ENCODE measurements at regions not wholly inside any gene's neighbourhood (a gene's known extent, or its start where the extent isn't known, plus 50 kb on each side); places are given as distances from the start of the nearest gene placed in this dataset.

GRCh38 chr11:106193956-106194355, 116.5 kb downstream of the AASDHPPT start:
- intact Hi-C loops (cut with DNase I), result no loop called here
- Histone ChIP-seq H3K4me3 (no peak overlapping the region), H3K4me1 (no peaks in the 10 kb centered on the region), H3K9me3 (peaks cover 0 to 1% (median 0%) of the 10 kb centered on the region in 11 donors), H3K27me3 (no peaks in the 10 kb centered on the region), H3K27ac (no peak overlapping the region), H3K36me3 (no peaks in the 10 kb centered on the region)
- WGBS, 2 donors, result 54% methylated on average over 2 of the region's 2 CpGs
- ATAC-seq (no peak), DNase-seq (no peak)
- TF ChIP-seq, protein P1, sequence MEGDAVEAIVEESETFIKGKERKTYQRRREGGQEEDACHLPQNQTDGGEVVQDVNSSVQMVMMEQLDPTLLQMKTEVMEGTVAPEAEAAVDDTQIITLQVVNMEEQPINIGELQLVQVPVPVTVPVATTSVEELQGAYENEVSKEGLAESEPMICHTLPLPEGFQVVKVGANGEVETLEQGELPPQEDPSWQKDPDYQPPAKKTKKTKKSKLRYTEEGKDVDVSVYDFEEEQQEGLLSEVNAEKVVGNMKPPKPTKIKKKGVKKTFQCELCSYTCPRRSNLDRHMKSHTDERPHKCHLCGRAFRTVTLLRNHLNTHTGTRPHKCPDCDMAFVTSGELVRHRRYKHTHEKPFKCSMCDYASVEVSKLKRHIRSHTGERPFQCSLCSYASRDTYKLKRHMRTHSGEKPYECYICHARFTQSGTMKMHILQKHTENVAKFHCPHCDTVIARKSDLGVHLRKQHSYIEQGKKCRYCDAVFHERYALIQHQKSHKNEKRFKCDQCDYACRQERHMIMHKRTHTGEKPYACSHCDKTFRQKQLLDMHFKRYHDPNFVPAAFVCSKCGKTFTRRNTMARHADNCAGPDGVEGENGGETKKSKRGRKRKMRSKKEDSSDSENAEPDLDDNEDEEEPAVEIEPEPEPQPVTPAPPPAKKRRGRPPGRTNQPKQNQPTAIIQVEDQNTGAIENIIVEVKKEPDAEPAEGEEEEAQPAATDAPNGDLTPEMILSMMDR (IDR thresholded peaks at IDR 0.05), result no peak

GRCh38 chr11:106197438-106197837, 120.0 kb downstream of the AASDHPPT start:
- TF ChIP-seq, protein P1 (IDR thresholded peaks at IDR 0.05), result no peak
- no peak overlapping the region for H3K4me3 ChIP-seq
- H3K4me1 ChIP-seq, result no peaks in the 10 kb centered on the region
- intact Hi-C loops (cut with DNase I), result no loop called here
- H3K27me3 ChIP-seq, result no peaks in the 10 kb centered on the region
- H3K27ac ChIP-seq, result no peak overlapping the region
- DNase-seq, result no peak
- no peaks in the 10 kb centered on the region for H3K36me3 ChIP-seq
- no peaks in the 10 kb centered on the region for H3K9me3 ChIP-seq
- no peak for ATAC-seq

DNA sequence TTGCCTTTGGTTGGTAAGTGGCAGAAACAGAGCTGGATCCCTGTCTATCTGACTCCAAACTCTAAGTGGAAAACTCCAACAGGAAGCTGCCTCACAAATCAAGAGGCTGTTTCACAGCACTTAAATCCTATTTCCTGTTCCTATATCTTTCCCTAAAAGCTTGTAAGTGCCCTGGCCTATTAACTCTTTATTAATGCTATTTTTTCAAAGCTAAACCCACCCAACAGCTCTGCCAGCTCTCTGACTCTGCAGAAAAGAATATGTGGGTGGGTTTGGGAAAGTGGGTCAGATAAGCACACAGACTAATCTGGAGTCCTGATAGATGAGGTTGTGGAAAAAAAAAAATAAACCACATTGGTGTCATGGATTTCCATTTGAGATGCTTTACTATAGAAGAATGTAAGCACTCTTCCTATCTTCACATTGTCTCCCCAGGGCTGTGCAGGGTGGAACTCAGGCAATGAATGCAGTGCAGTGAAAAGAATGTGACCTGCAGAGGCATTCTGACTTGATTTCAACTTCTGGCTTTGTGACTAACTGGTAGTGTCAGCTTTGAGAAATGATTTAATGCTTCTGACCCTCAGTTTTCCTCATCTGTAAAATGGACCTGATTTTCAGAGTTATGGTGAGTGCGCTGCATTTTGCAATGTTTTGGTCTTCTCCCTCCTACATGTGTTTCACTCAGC, 125.6 kb downstream of the AASDHPPT start:
- Histone ChIP-seq H3K36me3 (no peaks in the 10 kb centered on the region), H3K27ac (no peak overlapping the region), H3K4me1 (no peaks in the 10 kb centered on the region), H3K27me3 (no peaks in the 10 kb centered on the region), H3K9me3 (peaks cover 0 to 3% (median 0%) of the 10 kb centered on the region in 11 donors), H3K4me3 (no peak overlapping the region)
- ATAC-seq (no peak), DNase-seq (no peak)
- TF ChIP-seq, protein P1 (IDR thresholded peaks at IDR 0.05), result no peak
- WGBS, 2 donors, result 95 to 100% methylated on average over 1 of the region's 1 CpG
- intact Hi-C loops (cut with DNase I), result no loop called here

GRCh38 chr11:106208760-106209159, 131.3 kb downstream of the AASDHPPT start:
- Histone ChIP-seq H3K9me3 (peaks cover 0 to 3% (median 0%) of the 10 kb centered on the region in 11 donors), H3K27ac (no peak overlapping the region), H3K4me1 (no peaks in the 10 kb centered on the region), H3K27me3 (peaks cover 0 to 4% (median 0%) of the 10 kb centered on the region in 7 donors), H3K4me3 (no peak overlapping the region), H3K36me3 (no peaks in the 10 kb centered on the region)
- DNase-seq (no peak), ATAC-seq (no peak)
- TF ChIP-seq, protein P1 (IDR thresholded peaks at IDR 0.05), result no peak
- 36 to 42% methylated on average over 6 of the region's 6 CpGs for WGBS, 2 donors
- intact Hi-C loops (cut with DNase I), result no loop called here
